H9 (cell line): ENCODE measurements at regions not wholly inside any gene's neighbourhood (a gene's known extent, or its start where the extent isn't known, plus 50 kb on each side); places are given as distances from the start of the nearest gene placed in this dataset.

ENCODE experiments used
- DNase-seq: peaks from one replicate; pipeline ENCODE4 v3.0.0-alpha.2; 2017
- H2AFZ ChIP-seq: one replicate; pipeline ENCODE4 v1.6.1; 2013; ENCODE audit warnings: mild to moderate bottlenecking, low read length, control low read depth, moderate library complexity
- H2AK5ac ChIP-seq: 2 replicates; pipeline ENCODE4 v1.6.1; 2013; ENCODE audit warnings: low read length, control low read depth, mixed read lengths; ENCODE audit not compliant: insufficient read length
- H2BK120ac ChIP-seq: one replicate; pipeline ENCODE4 v1.6.1; 2013; ENCODE audit warnings: low read depth, mild to moderate bottlenecking, low read length, control low read depth, inconsistent platforms; ENCODE audit not compliant: poor library complexity, severe bottlenecking
- H2BK12ac ChIP-seq: 2 replicates; pipeline ENCODE4 v1.6.1; 2013; ENCODE audit warnings: low read length, control low read depth, mixed read lengths, low read depth; ENCODE audit not compliant: insufficient read length
- H2BK15ac ChIP-seq: 2 replicates; pipeline ENCODE4 v1.6.1; 2013; ENCODE audit warnings: low read depth, low read length, control low read depth
- H2BK20ac ChIP-seq: one replicate; pipeline ENCODE4 v1.6.1; 2013; ENCODE audit warnings: low read depth, mild to moderate bottlenecking, low read length, control low read depth, inconsistent platforms; ENCODE audit not compliant: poor library complexity, severe bottlenecking
- H2BK5ac ChIP-seq: 2 replicates; pipeline ENCODE4 v1.6.1; 2013; ENCODE audit warnings: low read length, control low read depth, mixed read lengths; ENCODE audit not compliant: insufficient read length
- H3K14ac ChIP-seq: 2 replicates; pipeline ENCODE4 v1.6.1; 2013; ENCODE audit warnings: low read length, control low read depth; ENCODE audit not compliant: insufficient read depth
- H3K18ac ChIP-seq: 2 replicates; pipeline ENCODE4 v1.6.1; 2013; ENCODE audit warnings: low read depth, mild to moderate bottlenecking, mixed read lengths, low read length, control low read depth; ENCODE audit not compliant: insufficient read length
- H3K23ac ChIP-seq: 2 replicates; pipeline ENCODE4 v1.6.1; 2013; ENCODE audit warnings: low read length, control low read depth, mixed read lengths, low read depth; ENCODE audit not compliant: insufficient read length
- H3K23me2 ChIP-seq: 2 replicates; pipeline ENCODE4 v1.6.1; 2013; ENCODE audit warnings: low read depth, mild to moderate bottlenecking, mixed read lengths, low read length, control low read depth; ENCODE audit not compliant: insufficient read length, poor library complexity, severe bottlenecking
- H3K27ac ChIP-seq: 2 replicates; pipeline ENCODE4 v1.5.1; 2013; ENCODE audit warnings: low read length, control low read depth, mixed read lengths, low read depth; ENCODE audit not compliant: insufficient read length
- H3K27me3 ChIP-seq: 2 replicates; pipeline ENCODE4 v1.6.1; 2013; ENCODE audit warnings: low read length, control low read depth, inconsistent platforms; ENCODE audit not compliant: insufficient read depth
- H3K4ac ChIP-seq: 2 replicates; pipeline ENCODE4 v1.6.1; 2013; ENCODE audit warnings: low read depth, mild to moderate bottlenecking, control low read depth, inconsistent platforms, low read length, moderate library complexity
- H3K4me1 ChIP-seq: 2 replicates; pipeline ENCODE4 v1.6.1; 2013; ENCODE audit warnings: low read length, control low read depth, inconsistent platforms; ENCODE audit not compliant: insufficient read depth
- H3K4me2 ChIP-seq: 2 replicates; pipeline ENCODE4 v1.6.1; 2013; ENCODE audit warnings: low read length, control low read depth, mixed read lengths; ENCODE audit not compliant: insufficient read length, insufficient read depth
- H3K56ac ChIP-seq: 2 replicates; pipeline ENCODE4 v1.6.1; 2013; ENCODE audit warnings: low read depth, mild to moderate bottlenecking, mixed read lengths, low read length, control low read depth; ENCODE audit not compliant: insufficient read length
- H3K79me1 ChIP-seq: 2 replicates; pipeline ENCODE4 v1.6.1; 2013; ENCODE audit warnings: low read depth, mild to moderate bottlenecking, moderate library complexity, low read length, control low read depth, inconsistent platforms; ENCODE audit not compliant: insufficient read depth, poor library complexity, severe bottlenecking
- H3K79me2 ChIP-seq: 2 replicates; pipeline ENCODE4 v1.6.1; 2013; ENCODE audit warnings: low read length, control low read depth, inconsistent platforms; ENCODE audit not compliant: insufficient read depth
- H3K9ac ChIP-seq: 2 replicates; pipeline ENCODE4 v1.6.1; 2013; ENCODE audit warnings: low read length, control low read depth, mixed read lengths; ENCODE audit not compliant: insufficient read length; ENCODE audit errors: extremely low read depth
- H3K9me3 ChIP-seq: one replicate; pipeline ENCODE4 v1.6.1; 2013; ENCODE audit warnings: low read depth, low read length, inconsistent platforms; ENCODE audit not compliant: control insufficient read depth
- H3T11ph ChIP-seq: one replicate; pipeline ENCODE4 v1.6.1; 2013; ENCODE audit warnings: mild to moderate bottlenecking, low read length, control low read depth, inconsistent platforms
- H4K20me1 ChIP-seq: one replicate; pipeline ENCODE4 v1.6.1; 2013; ENCODE audit not compliant: control insufficient read depth, insufficient read length, insufficient read depth
- H4K5ac ChIP-seq: 2 replicates; pipeline ENCODE4 v1.6.1; 2013; ENCODE audit warnings: low read depth, mild to moderate bottlenecking, mixed read lengths, low read length, control low read depth; ENCODE audit not compliant: insufficient read length
- H4K8ac ChIP-seq: replicated peaks from 2 replicates; pipeline ENCODE4 v1.6.1; 2013; ENCODE audit warnings: low read length, control low read depth, mixed read lengths, low read depth; ENCODE audit not compliant: insufficient read length
- H4K91ac ChIP-seq: 2 replicates; pipeline ENCODE4 v1.6.1; 2013; ENCODE audit warnings: low read depth, mild to moderate bottlenecking, moderate library complexity, mixed read lengths, low read length, control low read depth; ENCODE audit not compliant: insufficient read length
- H3K27ac Mint-ChIP-seq, 3 experiments: 2 replicates in 2 of 3; 3 replicates in 1 of 3; pipeline ENCODE4 v1.8.0; 2020 to 2021; ENCODE audit warnings: mixed read lengths in 3 of 3, mild to moderate bottlenecking in 1 of 3, moderate library complexity in 1 of 3
- H3K27me3 Mint-ChIP-seq: 2 replicates; pipeline ENCODE4 v1.8.0; 2021; ENCODE audit warnings: low read depth, mild to moderate bottlenecking, moderate library complexity, mixed read lengths
- H3K36me3 Mint-ChIP-seq, 3 experiments: 2 replicates in 2 of 3; 3 replicates in 1 of 3; pipeline ENCODE4 v1.8.0; 2020 to 2021; ENCODE audit warnings: low read depth in 3 of 3, mixed read lengths in 3 of 3; ENCODE audit not compliant: insufficient read depth in 1 of 3
- H3K4me1 Mint-ChIP-seq, 2 experiments: 2 replicates each; pipeline ENCODE4 v1.8.0; 2020; ENCODE audit warnings: mixed read lengths in 2 of 2
- H3K4me3 Mint-ChIP-seq, 2 experiments: 2 replicates in 1 of 2; 3 replicates in 1 of 2; pipeline ENCODE4 v1.8.0; 2020 to 2021; ENCODE audit warnings: mild to moderate bottlenecking in 2 of 2, mixed read lengths in 2 of 2, moderate library complexity in 1 of 2
- H3K9me3 Mint-ChIP-seq, 2 experiments: 2 replicates in 1 of 2; 3 replicates in 1 of 2; pipeline ENCODE4 v1.8.0; 2020; ENCODE audit warnings: mild to moderate bottlenecking in 2 of 2, mixed read lengths in 2 of 2, moderate library complexity in 1 of 2
- CTCF ChIP-seq: fragments of 200-600 bp; sonication (generic); conservative IDR thresholded peaks from 3 replicates; pipeline ENCODE4 v1.8.0; 2021; ENCODE audit warnings: antibody characterized with exemption, mild to moderate bottlenecking
- WGBS: extraction: QIAGEN DNeasy Blood & Tissue Kit; methylation state at CpG from one replicate; pipeline ENCODE4 v1.1.7; 2013; ENCODE audit warnings: missing lambda C conversion rate, low lambda C conversion rate, mixed read lengths; ENCODE audit not compliant: insufficient read length; ENCODE audit errors: extremely low coverage; 5-methylcytosine and 5-hydroxymethylcytosine counted together

- no peaks in the 10 kb centered on the region for H3K9me3 Mint-ChIP-seq
- H3K27me3 Mint-ChIP-seq = no peaks in the 10 kb centered on the region
These were observed 2206.6 kb downstream of the MAT2B start for GRCh38 chr5:165712011-165712410.

More at GRCh38 chr5:165712011-165712410, 2206.6 kb downstream of the MAT2B start:
- Histone ChIP-seq H2BK15ac (no peak overlapping the region), H2BK12ac (no peak overlapping the region), H3K4ac (no peak overlapping the region), H3T11ph (no peak overlapping the region), H4K5ac (no peak overlapping the region), H3K4me2 (no peak overlapping the region), H2BK5ac (no peak overlapping the region), H3K79me1 (no peaks in the 10 kb centered on the region), H4K91ac (no peak overlapping the region), H2AK5ac (no peak overlapping the region), H3K27me3 (no peaks in the 10 kb centered on the region), H2AFZ (no peak overlapping the region), H2BK120ac (no peak overlapping the region), H4K20me1 (no peaks in the 10 kb centered on the region), H3K18ac (no peak overlapping the region), H3K23ac (no peak overlapping the region), H3K23me2 (no peaks in the 10 kb centered on the region), H2BK20ac (no peak overlapping the region), H3K4me1 (no peaks in the 10 kb centered on the region), H4K8ac (no peak overlapping the region), H3K9me3 (no peaks in the 10 kb centered on the region), H3K27ac (no peak overlapping the region), H3K9ac (no peak overlapping the region), H3K14ac (no peak overlapping the region), H3K56ac (no peak overlapping the region), H3K79me2 (no peaks in the 10 kb centered on the region)
- no peak overlapping the region for H3K4me3 Mint-ChIP-seq
- DNase-seq = no peak
- no CpG with 5 or more reads among the region's 3 CpGs for WGBS
- H3K36me3 Mint-ChIP-seq = no peaks in the 10 kb centered on the region
- no peak overlapping the region for H3K27ac Mint-ChIP-seq
- no peak for TF ChIP-seq CTCF
- H3K4me1 Mint-ChIP-seq = peaks cover 7% of the 10 kb centered on the region in 2 experiments
